H9 (cell line): ENCODE measurements at regions not wholly inside any gene's neighbourhood (a gene's known extent, or its start where the extent isn't known, plus 50 kb on each side); places are given as distances from the start of the nearest gene placed in this dataset.

Experiments
- DNase-seq: peaks from one replicate; pipeline ENCODE4 v3.0.0-alpha.2; 2017
- H2AFZ ChIP-seq: one replicate; pipeline ENCODE4 v1.6.1; 2013; ENCODE audit warnings: mild to moderate bottlenecking, low read length, control low read depth, moderate library complexity
- H2AK5ac ChIP-seq: 2 replicates; pipeline ENCODE4 v1.6.1; 2013; ENCODE audit warnings: low read length, control low read depth, mixed read lengths; ENCODE audit not compliant: insufficient read length
- H2BK120ac ChIP-seq: one replicate; pipeline ENCODE4 v1.6.1; 2013; ENCODE audit warnings: low read depth, mild to moderate bottlenecking, low read length, control low read depth, inconsistent platforms; ENCODE audit not compliant: poor library complexity, severe bottlenecking
- H2BK12ac ChIP-seq: 2 replicates; pipeline ENCODE4 v1.6.1; 2013; ENCODE audit warnings: low read length, control low read depth, mixed read lengths, low read depth; ENCODE audit not compliant: insufficient read length
- H2BK15ac ChIP-seq: 2 replicates; pipeline ENCODE4 v1.6.1; 2013; ENCODE audit warnings: low read depth, low read length, control low read depth
- H2BK20ac ChIP-seq: one replicate; pipeline ENCODE4 v1.6.1; 2013; ENCODE audit warnings: low read depth, mild to moderate bottlenecking, low read length, control low read depth, inconsistent platforms; ENCODE audit not compliant: poor library complexity, severe bottlenecking
- H2BK5ac ChIP-seq: 2 replicates; pipeline ENCODE4 v1.6.1; 2013; ENCODE audit warnings: low read length, control low read depth, mixed read lengths; ENCODE audit not compliant: insufficient read length
- H3K14ac ChIP-seq: 2 replicates; pipeline ENCODE4 v1.6.1; 2013; ENCODE audit warnings: low read length, control low read depth; ENCODE audit not compliant: insufficient read depth
- H3K18ac ChIP-seq: 2 replicates; pipeline ENCODE4 v1.6.1; 2013; ENCODE audit warnings: low read depth, mild to moderate bottlenecking, mixed read lengths, low read length, control low read depth; ENCODE audit not compliant: insufficient read length
- H3K23ac ChIP-seq: 2 replicates; pipeline ENCODE4 v1.6.1; 2013; ENCODE audit warnings: low read length, control low read depth, mixed read lengths, low read depth; ENCODE audit not compliant: insufficient read length
- H3K23me2 ChIP-seq: 2 replicates; pipeline ENCODE4 v1.6.1; 2013; ENCODE audit warnings: low read depth, mild to moderate bottlenecking, mixed read lengths, low read length, control low read depth; ENCODE audit not compliant: insufficient read length, poor library complexity, severe bottlenecking
- H3K27ac ChIP-seq: 2 replicates; pipeline ENCODE4 v1.5.1; 2013; ENCODE audit warnings: low read length, control low read depth, mixed read lengths, low read depth; ENCODE audit not compliant: insufficient read length
- H3K27me3 ChIP-seq: 2 replicates; pipeline ENCODE4 v1.6.1; 2013; ENCODE audit warnings: low read length, control low read depth, inconsistent platforms; ENCODE audit not compliant: insufficient read depth
- H3K4ac ChIP-seq: 2 replicates; pipeline ENCODE4 v1.6.1; 2013; ENCODE audit warnings: low read depth, mild to moderate bottlenecking, control low read depth, inconsistent platforms, low read length, moderate library complexity
- H3K4me1 ChIP-seq: 2 replicates; pipeline ENCODE4 v1.6.1; 2013; ENCODE audit warnings: low read length, control low read depth, inconsistent platforms; ENCODE audit not compliant: insufficient read depth
- H3K4me2 ChIP-seq: 2 replicates; pipeline ENCODE4 v1.6.1; 2013; ENCODE audit warnings: low read length, control low read depth, mixed read lengths; ENCODE audit not compliant: insufficient read length, insufficient read depth
- H3K56ac ChIP-seq: 2 replicates; pipeline ENCODE4 v1.6.1; 2013; ENCODE audit warnings: low read depth, mild to moderate bottlenecking, mixed read lengths, low read length, control low read depth; ENCODE audit not compliant: insufficient read length
- H3K79me1 ChIP-seq: 2 replicates; pipeline ENCODE4 v1.6.1; 2013; ENCODE audit warnings: low read depth, mild to moderate bottlenecking, moderate library complexity, low read length, control low read depth, inconsistent platforms; ENCODE audit not compliant: insufficient read depth, poor library complexity, severe bottlenecking
- H3K79me2 ChIP-seq: 2 replicates; pipeline ENCODE4 v1.6.1; 2013; ENCODE audit warnings: low read length, control low read depth, inconsistent platforms; ENCODE audit not compliant: insufficient read depth
- H3K9ac ChIP-seq: 2 replicates; pipeline ENCODE4 v1.6.1; 2013; ENCODE audit warnings: low read length, control low read depth, mixed read lengths; ENCODE audit not compliant: insufficient read length; ENCODE audit errors: extremely low read depth
- H3K9me3 ChIP-seq: one replicate; pipeline ENCODE4 v1.6.1; 2013; ENCODE audit warnings: low read depth, low read length, inconsistent platforms; ENCODE audit not compliant: control insufficient read depth
- H3T11ph ChIP-seq: one replicate; pipeline ENCODE4 v1.6.1; 2013; ENCODE audit warnings: mild to moderate bottlenecking, low read length, control low read depth, inconsistent platforms
- H4K20me1 ChIP-seq: one replicate; pipeline ENCODE4 v1.6.1; 2013; ENCODE audit not compliant: control insufficient read depth, insufficient read length, insufficient read depth
- H4K5ac ChIP-seq: 2 replicates; pipeline ENCODE4 v1.6.1; 2013; ENCODE audit warnings: low read depth, mild to moderate bottlenecking, mixed read lengths, low read length, control low read depth; ENCODE audit not compliant: insufficient read length
- H4K8ac ChIP-seq: replicated peaks from 2 replicates; pipeline ENCODE4 v1.6.1; 2013; ENCODE audit warnings: low read length, control low read depth, mixed read lengths, low read depth; ENCODE audit not compliant: insufficient read length
- H4K91ac ChIP-seq: 2 replicates; pipeline ENCODE4 v1.6.1; 2013; ENCODE audit warnings: low read depth, mild to moderate bottlenecking, moderate library complexity, mixed read lengths, low read length, control low read depth; ENCODE audit not compliant: insufficient read length
- H3K27ac Mint-ChIP-seq, 3 experiments: 2 replicates in 2 of 3; 3 replicates in 1 of 3; pipeline ENCODE4 v1.8.0; 2020 to 2021; ENCODE audit warnings: mixed read lengths in 3 of 3, mild to moderate bottlenecking in 1 of 3, moderate library complexity in 1 of 3
- H3K27me3 Mint-ChIP-seq: 2 replicates; pipeline ENCODE4 v1.8.0; 2021; ENCODE audit warnings: low read depth, mild to moderate bottlenecking, moderate library complexity, mixed read lengths
- H3K36me3 Mint-ChIP-seq, 3 experiments: 2 replicates in 2 of 3; 3 replicates in 1 of 3; pipeline ENCODE4 v1.8.0; 2020 to 2021; ENCODE audit warnings: low read depth in 3 of 3, mixed read lengths in 3 of 3; ENCODE audit not compliant: insufficient read depth in 1 of 3
- H3K4me1 Mint-ChIP-seq, 2 experiments: 2 replicates each; pipeline ENCODE4 v1.8.0; 2020; ENCODE audit warnings: mixed read lengths in 2 of 2
- H3K4me3 Mint-ChIP-seq, 2 experiments: 2 replicates in 1 of 2; 3 replicates in 1 of 2; pipeline ENCODE4 v1.8.0; 2020 to 2021; ENCODE audit warnings: mild to moderate bottlenecking in 2 of 2, mixed read lengths in 2 of 2, moderate library complexity in 1 of 2
- H3K9me3 Mint-ChIP-seq, 2 experiments: 2 replicates in 1 of 2; 3 replicates in 1 of 2; pipeline ENCODE4 v1.8.0; 2020; ENCODE audit warnings: mild to moderate bottlenecking in 2 of 2, mixed read lengths in 2 of 2, moderate library complexity in 1 of 2
- CTCF ChIP-seq: fragments of 200-600 bp; sonication (generic); conservative IDR thresholded peaks from 3 replicates; pipeline ENCODE4 v1.8.0; 2021; ENCODE audit warnings: antibody characterized with exemption, mild to moderate bottlenecking
- WGBS: extraction: QIAGEN DNeasy Blood & Tissue Kit; methylation state at CpG from one replicate; pipeline ENCODE4 v1.1.7; 2013; ENCODE audit warnings: missing lambda C conversion rate, low lambda C conversion rate, mixed read lengths; ENCODE audit not compliant: insufficient read length; ENCODE audit errors: extremely low coverage; 5-methylcytosine and 5-hydroxymethylcytosine counted together

GRCh38 chr3:61340931-61341461, 89.7 kb upstream of the FHIT start:
- Histone ChIP-seq H2AFZ (no peak overlapping the region), H3K18ac (no peak overlapping the region), H3K79me1 (no peaks in the 10 kb centered on the region), H2BK5ac (no peak overlapping the region), H3K4me2 (no peak overlapping the region), H3K4ac (no peak overlapping the region), H3K23ac (no peak overlapping the region), H2BK15ac (no peak overlapping the region), H4K91ac (no peak overlapping the region), H2BK20ac (no peak overlapping the region), H3K79me2 (no peaks in the 10 kb centered on the region), H4K8ac (no peak overlapping the region), H3K27me3 (no peaks in the 10 kb centered on the region), H3K9me3 (no peaks in the 10 kb centered on the region), H3K27ac (no peak overlapping the region), H2BK120ac (no peak overlapping the region), H3K9ac (no peak overlapping the region), H3K4me1 (no peaks in the 10 kb centered on the region), H4K20me1 (no peaks in the 10 kb centered on the region), H3K56ac (no peak overlapping the region), H4K5ac (no peak overlapping the region), H3K23me2 (no peaks in the 10 kb centered on the region), H3K14ac (no peak overlapping the region), H2AK5ac (no peak overlapping the region), H3T11ph (no peak overlapping the region), H2BK12ac (no peak overlapping the region)
- Mint-ChIP-seq H3K36me3 (peaks cover 2 to 9% (median 3%) of the 10 kb centered on the region in 3 experiments; a peak in 6 of 7 replicates), H3K4me1 (peaks cover 6 to 9% of the 10 kb centered on the region in 2 experiments), H3K27ac (no peak overlapping the region), H3K4me3 (no peak overlapping the region), H3K9me3 (peaks cover 3 to 5% of the 10 kb centered on the region in 2 experiments; a peak in 4 of 5 replicates), H3K27me3 (no peaks in the 10 kb centered on the region)
- no peak for TF ChIP-seq CTCF
- no peak for DNase-seq
- no CpG with 5 or more reads among the region's 7 CpGs for WGBS
